ENCODE measurements at regions not wholly inside any gene's neighbourhood (a gene's known extent, or its start where the extent isn't known, plus 50 kb on each side); places are given as distances from the start of the nearest gene placed in this dataset.

DNA sequence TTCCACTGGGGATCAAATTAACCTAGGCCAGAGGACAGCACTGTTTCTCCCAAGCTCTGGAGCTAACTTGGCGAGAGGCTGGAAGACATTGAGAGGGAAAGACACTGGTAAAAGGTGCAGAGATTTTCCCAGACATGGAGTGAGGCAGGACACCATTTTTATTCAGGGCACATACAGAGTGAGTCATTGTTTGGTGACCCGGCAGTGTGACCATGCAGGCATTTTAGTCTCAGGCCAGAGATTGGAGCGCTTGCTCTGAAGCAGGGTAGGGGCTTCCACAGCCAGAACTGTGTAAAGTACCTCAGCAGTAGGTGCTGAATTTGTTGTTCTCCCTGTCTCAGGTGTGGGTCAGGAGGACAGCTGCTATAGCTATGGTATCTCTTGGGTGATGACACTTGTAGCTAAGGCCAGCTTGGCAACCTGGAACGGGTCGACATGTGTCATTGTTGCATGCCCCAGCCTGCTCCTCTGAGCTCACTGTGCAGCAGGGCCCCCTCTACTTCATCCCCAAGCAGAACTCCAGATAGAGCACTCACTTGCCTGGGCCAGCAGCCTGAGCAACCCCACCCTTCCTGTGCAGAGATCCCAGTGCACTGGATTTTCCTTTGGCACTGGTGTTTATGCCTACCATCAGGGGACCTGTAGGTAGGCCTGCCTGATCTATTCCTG is 79.8 kb upstream of the ATP8A1 start:
- Histone ChIP-seq H3K27me3 (no peaks in the 10 kb centered on the region), H3K36me3 (no peaks in the 10 kb centered on the region), H3K9me3 (no peaks in the 10 kb centered on the region), H3K4me1 (no peaks in the 10 kb centered on the region), H3K4me3 (no peak overlapping the region), H3K27ac (no peak overlapping the region)
- TF ChIP-seq, protein P1, sequence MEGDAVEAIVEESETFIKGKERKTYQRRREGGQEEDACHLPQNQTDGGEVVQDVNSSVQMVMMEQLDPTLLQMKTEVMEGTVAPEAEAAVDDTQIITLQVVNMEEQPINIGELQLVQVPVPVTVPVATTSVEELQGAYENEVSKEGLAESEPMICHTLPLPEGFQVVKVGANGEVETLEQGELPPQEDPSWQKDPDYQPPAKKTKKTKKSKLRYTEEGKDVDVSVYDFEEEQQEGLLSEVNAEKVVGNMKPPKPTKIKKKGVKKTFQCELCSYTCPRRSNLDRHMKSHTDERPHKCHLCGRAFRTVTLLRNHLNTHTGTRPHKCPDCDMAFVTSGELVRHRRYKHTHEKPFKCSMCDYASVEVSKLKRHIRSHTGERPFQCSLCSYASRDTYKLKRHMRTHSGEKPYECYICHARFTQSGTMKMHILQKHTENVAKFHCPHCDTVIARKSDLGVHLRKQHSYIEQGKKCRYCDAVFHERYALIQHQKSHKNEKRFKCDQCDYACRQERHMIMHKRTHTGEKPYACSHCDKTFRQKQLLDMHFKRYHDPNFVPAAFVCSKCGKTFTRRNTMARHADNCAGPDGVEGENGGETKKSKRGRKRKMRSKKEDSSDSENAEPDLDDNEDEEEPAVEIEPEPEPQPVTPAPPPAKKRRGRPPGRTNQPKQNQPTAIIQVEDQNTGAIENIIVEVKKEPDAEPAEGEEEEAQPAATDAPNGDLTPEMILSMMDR (IDR thresholded peaks at IDR 0.05) = no peak
- no peak for TF ChIP-seq POLR2A (IDR thresholded peaks at IDR 0.05)
- ATAC-seq = peak in 1 of 4 donors; percentile 18
- intact Hi-C loops (cut with DNase I) = no loop called here
- 83% methylated on average over 1 of the region's 5 CpGs for WGBS (ENCODE audit: insufficient coverage, low coverage, low lambda C conversion rate, missing lambda C conversion rate)
- no peak for DNase-seq

GRCh38 chr4:42733380-42733779 is 76.5 kb upstream of the ATP8A1 start:
- DNase-seq = no peak
- WGBS (ENCODE audit: insufficient coverage, low coverage, low lambda C conversion rate, missing lambda C conversion rate) = 67% methylated on average over 2 of the region's 2 CpGs
- Histone ChIP-seq H3K36me3 (no peaks in the 10 kb centered on the region), H3K27ac (no peak overlapping the region), H3K4me1 (no peaks in the 10 kb centered on the region), H3K9me3 (no peaks in the 10 kb centered on the region), H3K4me3 (no peak overlapping the region), H3K27me3 (no peaks in the 10 kb centered on the region)
- ATAC-seq = no peak
- TF ChIP-seq, protein P1 (IDR thresholded peaks at IDR 0.05) = no peak
- TF ChIP-seq POLR2A (IDR thresholded peaks at IDR 0.05) = no peak
- intact Hi-C loops (cut with DNase I) = no loop called here

GRCh38 chr4:42732776-42733175 is 75.9 kb upstream of the ATP8A1 start:
- no peak for ATAC-seq
- no peaks in the 10 kb centered on the region for H3K27me3 ChIP-seq
- H3K4me3 ChIP-seq = no peak overlapping the region
- intact Hi-C loops (cut with DNase I) = no loop called here
- H3K36me3 ChIP-seq = no peaks in the 10 kb centered on the region
- H3K27ac ChIP-seq = no peak overlapping the region
- no peaks in the 10 kb centered on the region for H3K4me1 ChIP-seq
- DNase-seq = no peak
- TF ChIP-seq POLR2A (IDR thresholded peaks at IDR 0.05) = no peak
- TF ChIP-seq, protein P1 (IDR thresholded peaks at IDR 0.05) = no peak
- H3K9me3 ChIP-seq = no peaks in the 10 kb centered on the region
- 68% methylated on average over 2 of the region's 5 CpGs for WGBS (ENCODE audit: insufficient coverage, low coverage, low lambda C conversion rate, missing lambda C conversion rate)

DNA sequence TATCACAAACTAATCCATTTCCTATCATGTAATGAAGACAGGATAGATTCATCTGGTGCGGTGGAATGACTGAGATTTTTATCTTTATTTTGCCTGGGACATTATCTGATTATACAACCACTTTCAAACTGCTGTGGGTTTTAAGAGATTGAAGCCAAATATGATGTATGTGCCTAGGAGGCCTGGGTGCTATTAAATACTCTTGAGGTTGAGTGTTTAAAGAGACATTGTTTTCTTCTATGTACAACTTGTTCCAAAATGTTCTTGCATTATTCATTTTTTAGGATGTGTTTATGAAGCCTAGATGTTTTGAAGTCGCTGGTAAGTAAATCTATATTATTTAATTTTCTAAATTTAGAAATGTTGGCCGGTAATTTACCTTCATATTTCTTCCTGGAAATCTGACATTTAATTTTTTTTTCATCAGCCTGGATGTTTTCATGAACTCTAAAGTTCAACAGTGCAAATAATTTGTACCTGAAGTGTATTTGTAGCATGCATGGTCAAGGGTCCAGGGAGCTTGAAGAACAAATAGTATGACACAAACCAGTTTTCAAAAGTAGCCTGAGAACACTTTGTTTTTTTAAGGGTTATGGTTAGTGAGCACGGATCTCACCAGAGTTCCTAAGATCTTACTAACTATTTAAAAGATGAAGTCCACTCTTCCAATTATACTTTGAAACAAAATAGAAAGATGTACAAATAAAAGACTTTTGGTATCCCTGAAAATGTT is 72.8 kb upstream of the ATP8A1 start:
- TF ChIP-seq, protein P1 (IDR thresholded peaks at IDR 0.05) = no peak
- no peak for TF ChIP-seq POLR2A (IDR thresholded peaks at IDR 0.05)
- no peak for ATAC-seq
- no peaks in the 10 kb centered on the region for H3K36me3 ChIP-seq
- no peaks in the 10 kb centered on the region for H3K9me3 ChIP-seq
- no peaks in the 10 kb centered on the region for H3K27me3 ChIP-seq
- no peaks in the 10 kb centered on the region for H3K4me1 ChIP-seq
- DNase-seq = no peak
- no peak overlapping the region for H3K27ac ChIP-seq
- WGBS (ENCODE audit: insufficient coverage, low coverage, low lambda C conversion rate, missing lambda C conversion rate) = 63% methylated on average over 4 of the region's 4 CpGs
- no peak overlapping the region for H3K4me3 ChIP-seq
- intact Hi-C loops (cut with DNase I) = no loop called here
